Endothelial cell of umbilical vein (primary cell): ENCODE measurements at regions not wholly inside any gene's neighbourhood (a gene's known extent, or its start where the extent isn't known, plus 50 kb on each side); places are given as distances from the start of the nearest gene placed in this dataset.

Source experiments
- BruUV-seq: library from RNA; stranded (reverse); fragments of 400-500 nt; replicated peaks from 2 replicates; lab custom pipeline; 2021; lab: Mats Ljungman, UMichigan
- CTCF ChIA-PET: fragments of 300-600, 350-600 bp; sonication (Branson Sonifier 250); formaldehyde crosslinking; loops from one replicate; lab custom pipeline; 2021; ENCODE audit warnings: antibody characterized with exemption, inconsistent platforms; lab: Charles Lee
- POLR2A ChIA-PET: fragments of 300-600, 350-600 bp; sonication (Branson Sonifier 250); formaldehyde crosslinking; loops from one replicate; lab custom pipeline; 2021; ENCODE audit warnings: antibody characterized with exemption, inconsistent platforms; lab: Charles Lee
- DNase-seq: peaks from one replicate; pipeline ENCODE4 v3.0.0-alpha.2; 2011; ENCODE audit warnings: low read depth, low spot score
- FAIRE-seq: peaks from 2 replicates; lab custom pipeline; 2011; peaks lifted over from hg19 to GRCh38; lab: Jason Lieb, UNC
- H2AFZ ChIP-seq: 2 replicates; pipeline ENCODE4 v1.6.0; 2012; ENCODE audit warnings: low read depth, low read length, control low read depth, inconsistent platforms
- H3K27ac ChIP-seq: 2 replicates; pipeline ENCODE4 v1.5.1; 2011; ENCODE audit warnings: low read depth, mild to moderate bottlenecking, control low read depth, low read length, moderate library complexity; ENCODE audit not compliant: insufficient read depth
- H3K27me3 ChIP-seq, 2 experiments: 2 replicates each; pipeline versions ENCODE4 v1.6.0 to v1.6.1; 2011; ENCODE audit warnings: low read length in 2 of 2, mixed read lengths in 1 of 2; ENCODE audit not compliant: control insufficient read depth in 2 of 2, insufficient read depth in 2 of 2
- H3K36me3 ChIP-seq, 2 experiments: 2 replicates in 1 of 2; 3 replicates in 1 of 2; pipeline ENCODE4 v1.5.1; 2011; ENCODE audit warnings: low read length in 2 of 2, mild to moderate bottlenecking in 1 of 2, moderate library complexity in 1 of 2; ENCODE audit not compliant: control insufficient read depth in 2 of 2, insufficient read depth in 2 of 2; ENCODE audit errors: extremely low read depth in 1 of 2
- H3K4me1 ChIP-seq: 3 replicates; pipeline ENCODE4 v1.5.1; 2011; ENCODE audit warnings: mild to moderate bottlenecking, low read length; ENCODE audit not compliant: control insufficient read depth, insufficient read depth; ENCODE audit errors: extremely low read depth
- H3K4me2 ChIP-seq: 2 replicates; pipeline ENCODE4 v1.6.1; 2011; ENCODE audit warnings: low read length, control low read depth, mixed read lengths; ENCODE audit not compliant: insufficient read depth
- H3K4me3 ChIP-seq, 3 experiments: fragments of 200-600 bp in 1 of 3; sonication (generic), shearing (Covaris generic) in 1 of 3; replicated peaks in 1 of 3; 2 replicates each; pipeline ENCODE4 v1.5.1; 2011 to 2016; ENCODE audit warnings: control low read depth in 3 of 3, low read length in 3 of 3, mild to moderate bottlenecking in 2 of 3, inconsistent platforms in 1 of 3, low read depth in 1 of 3, moderate library complexity in 1 of 3; ENCODE audit not compliant: insufficient read depth in 1 of 3
- H3K79me2 ChIP-seq: 2 replicates; pipeline ENCODE4 v1.6.0; 2012; ENCODE audit warnings: low read length, inconsistent platforms; ENCODE audit not compliant: control insufficient read depth, insufficient read depth
- H3K9ac ChIP-seq: replicated peaks from 2 replicates; pipeline ENCODE3; 2011; ENCODE audit warnings: low read length, control low read depth; ENCODE audit not compliant: insufficient read depth; ENCODE audit errors: extremely low read depth
- H3K9me1 ChIP-seq: replicated peaks from 3 replicates; pipeline ENCODE4 v1.6.0; 2011; ENCODE audit warnings: mild to moderate bottlenecking, low read length; ENCODE audit not compliant: control insufficient read depth, insufficient read depth; ENCODE audit errors: extremely low read depth
- H3K9me3 ChIP-seq: replicated peaks from 2 replicates; pipeline ENCODE4 v1.5.1; 2012; ENCODE audit warnings: low read length, inconsistent platforms; ENCODE audit not compliant: control insufficient read depth, insufficient read depth
- H4K20me1 ChIP-seq: replicated peaks from 2 replicates; pipeline ENCODE3; 2011; ENCODE audit warnings: mild to moderate bottlenecking, low read length; ENCODE audit not compliant: control insufficient read depth, insufficient read depth; ENCODE audit errors: extremely low read depth
- CTCF ChIP-seq, 2 donors: IDR thresholded peaks; 1 replicate in 1 of 2; 2 replicates in 1 of 2; pipeline ENCODE4 v1.5.1; 2011; ENCODE audit warnings: low read length in 2 of 2, mild to moderate bottlenecking in 2 of 2, moderate library complexity in 2 of 2, control low read depth in 1 of 2, inconsistent platforms in 1 of 2, low read depth in 1 of 2; ENCODE audit not compliant: insufficient read depth in 1 of 2; ENCODE audit errors: extremely low read depth in 1 of 2
- FOS ChIP-seq: IDR thresholded peaks from 2 replicates; pipeline ENCODE4 v1.6.1; 2011; ENCODE audit warnings: mild to moderate bottlenecking, low read length, moderate library complexity, borderline replicate concordance; ENCODE audit not compliant: insufficient read depth
- GATA2 ChIP-seq: IDR thresholded peaks from 2 replicates; pipeline ENCODE4 v1.7.0; 2011; ENCODE audit warnings: low read depth, mild to moderate bottlenecking, moderate library complexity, mixed read lengths, low read length; ENCODE audit not compliant: insufficient read length, insufficient read depth
- MAX ChIP-seq: IDR thresholded peaks from 2 replicates; pipeline ENCODE4 v1.6.1; 2011; ENCODE audit not compliant: insufficient read depth, insufficient read length
- MYC ChIP-seq: IDR thresholded peaks from one replicate; pipeline ENCODE4 v1.6.1; 2011; ENCODE audit warnings: mild to moderate bottlenecking, low read depth, low read length
- POLR2AphosphoS5 ChIP-seq: IDR thresholded peaks from 2 replicates; pipeline ENCODE4 v1.6.1; 2012; ENCODE audit warnings: low read depth, mild to moderate bottlenecking, control low read depth, low read length, moderate library complexity; ENCODE audit not compliant: insufficient read depth
- dilution Hi-C: fragments of 300-500 bp; cut with MboI; formaldehyde crosslinking; loops from one replicate; pipeline ENCODE4 v1.15.0; 2019; ENCODE audit warnings: low sequenced_read_pairs; ENCODE audit not compliant: extremely low pct_ligation_motif_present
- intact Hi-C: fragments of 100-400 bp; cut with micrococcal nuclease; formaldehyde crosslinking; loops from one replicate; pipeline ENCODE4 v1.10.0; 2022

GRCh38 chr2:2777213-2777612 is 446.1 kb upstream of the MYT1L start:
- ChIA-PET POLR2A (no interaction called here), CTCF (no interaction called here)
- H2AFZ ChIP-seq, result no peak overlapping the region
- no peak overlapping the region for H3K4me3 ChIP-seq
- peaks cover 6% of the 10 kb centered on the region for H3K9me3 ChIP-seq
- FAIRE-seq, result no peak
- no peak for TF ChIP-seq MYC
- no peak for TF ChIP-seq FOS
- TF ChIP-seq POLR2AphosphoS5, result no peak
- H3K4me1 ChIP-seq, result no peaks in the 10 kb centered on the region
- no peaks in the 10 kb centered on the region for H3K79me2 ChIP-seq
- no peak overlapping the region for H3K9ac ChIP-seq
- no peaks in the 10 kb centered on the region for H3K27me3 ChIP-seq
- no peak overlapping the region for H3K4me2 ChIP-seq
- H3K27ac ChIP-seq, result no peak overlapping the region
- intact Hi-C loops, result no loop called here
- H3K36me3 ChIP-seq, result no peaks in the 10 kb centered on the region
- dilution Hi-C loops, result no loop called here
- no peaks in the 10 kb centered on the region for H4K20me1 ChIP-seq
- BruUV-seq, result no TSS peak
- H3K9me1 ChIP-seq, result no peaks in the 10 kb centered on the region
- no peak for DNase-seq

GRCh38 chr2:2775018-2775417 is 443.9 kb upstream of the MYT1L start:
- Histone ChIP-seq H3K9me1 (no peaks in the 10 kb centered on the region), H3K79me2 (no peaks in the 10 kb centered on the region), H4K20me1 (no peaks in the 10 kb centered on the region), H3K4me3 (no peak overlapping the region), H3K4me2 (no peak overlapping the region), H3K9ac (no peak overlapping the region), H3K4me1 (no peaks in the 10 kb centered on the region), H3K27ac (no peak overlapping the region), H2AFZ (no peak overlapping the region), H3K36me3 (no peaks in the 10 kb centered on the region), H3K9me3 (peaks cover 4% of the 10 kb centered on the region), H3K27me3 (no peaks in the 10 kb centered on the region)
- POLR2A ChIA-PET, result no interaction called here
- no TSS peak for BruUV-seq
- intact Hi-C loops (no loop called here), dilution Hi-C loops (no loop called here)
- CTCF ChIA-PET, result no interaction called here
- no peak for FAIRE-seq
- no peak for DNase-seq
- no peak for TF ChIP-seq POLR2AphosphoS5
- no peak for TF ChIP-seq MAX
- TF ChIP-seq CTCF (IDR thresholded peaks at IDR 0.05; ENCODE audit: extremely low read depth in 1 of 2, insufficient read depth in 1 of 2, low read depth in 1 of 2, low read length in 2 of 2), result no peak
- TF ChIP-seq GATA2, result no peak
